ENCODE measurements at regions not wholly inside any gene's neighbourhood (a gene's known extent, or its start where the extent isn't known, plus 50 kb on each side); places are given as distances from the start of the nearest gene placed in this dataset.

- H3K27ac ChIP-seq = no peak overlapping the region
- TF ChIP-seq, protein P1, sequence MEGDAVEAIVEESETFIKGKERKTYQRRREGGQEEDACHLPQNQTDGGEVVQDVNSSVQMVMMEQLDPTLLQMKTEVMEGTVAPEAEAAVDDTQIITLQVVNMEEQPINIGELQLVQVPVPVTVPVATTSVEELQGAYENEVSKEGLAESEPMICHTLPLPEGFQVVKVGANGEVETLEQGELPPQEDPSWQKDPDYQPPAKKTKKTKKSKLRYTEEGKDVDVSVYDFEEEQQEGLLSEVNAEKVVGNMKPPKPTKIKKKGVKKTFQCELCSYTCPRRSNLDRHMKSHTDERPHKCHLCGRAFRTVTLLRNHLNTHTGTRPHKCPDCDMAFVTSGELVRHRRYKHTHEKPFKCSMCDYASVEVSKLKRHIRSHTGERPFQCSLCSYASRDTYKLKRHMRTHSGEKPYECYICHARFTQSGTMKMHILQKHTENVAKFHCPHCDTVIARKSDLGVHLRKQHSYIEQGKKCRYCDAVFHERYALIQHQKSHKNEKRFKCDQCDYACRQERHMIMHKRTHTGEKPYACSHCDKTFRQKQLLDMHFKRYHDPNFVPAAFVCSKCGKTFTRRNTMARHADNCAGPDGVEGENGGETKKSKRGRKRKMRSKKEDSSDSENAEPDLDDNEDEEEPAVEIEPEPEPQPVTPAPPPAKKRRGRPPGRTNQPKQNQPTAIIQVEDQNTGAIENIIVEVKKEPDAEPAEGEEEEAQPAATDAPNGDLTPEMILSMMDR (IDR thresholded peaks at IDR 0.05) = no peak
- TF ChIP-seq ZFX (IDR thresholded peaks at IDR 0.05; ENCODE audit: borderline replicate concordance) = no peak
Measured at GRCh38 chr18:24530630-24531111, 70.2 kb downstream of the HRH4 start.

DNA sequence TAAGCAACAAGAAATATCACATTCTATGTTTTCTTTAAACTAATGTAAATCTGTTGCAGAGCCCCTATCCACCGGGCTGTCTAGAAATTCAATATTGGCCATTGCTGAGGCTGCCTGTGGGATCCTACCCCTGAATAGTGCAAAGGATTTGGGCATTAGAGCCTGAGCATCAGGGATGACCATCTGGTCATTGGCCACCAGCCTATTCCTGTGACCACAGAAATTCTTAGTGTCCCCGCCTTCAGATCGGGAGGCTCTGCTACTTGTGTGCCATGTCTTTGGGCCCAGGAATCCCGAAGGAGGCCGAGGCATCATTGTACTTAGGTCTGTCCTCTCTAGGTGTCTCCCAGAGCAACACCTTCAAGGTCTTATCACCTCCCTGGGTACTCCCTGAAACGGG, 73.8 kb downstream of the HRH4 start:
- H3K27ac ChIP-seq = no peak overlapping the region
- TF ChIP-seq, protein P1 (IDR thresholded peaks at IDR 0.05) = no peak
- no peak for TF ChIP-seq ZFX (IDR thresholded peaks at IDR 0.05; ENCODE audit: borderline replicate concordance)

- no peak overlapping the region for H3K27ac ChIP-seq
- TF ChIP-seq ZFX (IDR thresholded peaks at IDR 0.05; ENCODE audit: borderline replicate concordance) = no peak
- TF ChIP-seq, protein P1 (IDR thresholded peaks at IDR 0.05) = no peak
Measured at GRCh38 chr18:24534737-24535136, 74.3 kb downstream of the HRH4 start.

DNA sequence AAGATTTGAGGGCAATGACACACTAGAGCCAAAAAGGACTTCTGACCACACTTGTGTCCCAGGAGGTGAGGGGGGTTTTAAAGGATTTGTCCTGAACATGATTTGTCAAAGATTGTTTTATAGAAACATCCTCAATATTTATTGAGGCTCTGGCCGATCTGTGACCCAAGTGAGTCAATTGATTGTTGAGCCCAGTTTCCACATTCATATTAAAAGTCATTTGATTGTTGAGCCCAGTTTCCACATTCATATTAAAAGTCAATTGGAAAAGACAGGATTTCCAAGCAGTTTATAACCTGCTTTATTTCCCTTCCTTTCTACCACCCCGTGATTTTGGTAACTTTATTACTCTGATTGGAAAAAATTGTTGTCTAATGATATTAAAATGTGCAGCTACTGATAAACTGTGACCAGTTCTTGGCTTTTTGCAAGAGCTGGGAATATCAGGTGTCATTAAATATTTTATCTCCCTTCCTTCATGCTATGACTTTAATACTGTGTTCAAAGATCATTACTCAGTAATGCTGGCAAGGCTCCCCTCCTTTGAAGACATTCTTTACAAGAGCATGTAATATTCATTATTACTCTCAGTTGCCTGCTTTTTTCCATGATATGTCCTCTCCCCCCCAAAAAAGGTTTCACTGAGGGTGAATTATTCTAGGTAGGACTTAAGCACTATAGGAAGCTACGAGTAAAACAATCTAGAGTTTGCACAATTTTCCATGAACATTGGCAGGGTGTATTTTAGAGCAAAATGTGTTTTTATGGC, 75.3 kb downstream of the HRH4 start:
- no peak overlapping the region for H3K27ac ChIP-seq
- TF ChIP-seq, protein P1 (IDR thresholded peaks at IDR 0.05) = no peak
- no peak for TF ChIP-seq ZFX (IDR thresholded peaks at IDR 0.05; ENCODE audit: borderline replicate concordance)

DNA sequence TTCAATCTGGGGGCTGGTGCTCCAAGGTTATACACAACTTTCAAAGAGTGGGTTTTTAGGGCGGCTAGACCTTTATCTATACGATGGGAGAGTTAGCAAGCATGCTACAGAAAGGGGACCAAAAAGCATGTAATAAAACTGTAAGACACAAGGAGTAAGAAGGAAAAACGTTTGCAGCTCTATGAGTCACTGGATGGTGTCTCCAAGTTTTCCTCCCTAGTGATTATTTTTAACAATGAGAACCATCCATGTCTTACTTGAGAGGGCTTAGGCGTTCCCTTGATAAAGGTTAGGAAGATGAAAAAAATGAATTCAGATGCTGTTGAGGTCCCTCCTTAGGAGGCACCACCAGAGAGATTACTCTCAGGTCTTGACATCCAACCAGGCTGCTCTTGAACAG, 75.9 kb downstream of the HRH4 start:
- TF ChIP-seq, protein P1 (IDR thresholded peaks at IDR 0.05) = no peak
- H3K27ac ChIP-seq = no peak overlapping the region

DNA sequence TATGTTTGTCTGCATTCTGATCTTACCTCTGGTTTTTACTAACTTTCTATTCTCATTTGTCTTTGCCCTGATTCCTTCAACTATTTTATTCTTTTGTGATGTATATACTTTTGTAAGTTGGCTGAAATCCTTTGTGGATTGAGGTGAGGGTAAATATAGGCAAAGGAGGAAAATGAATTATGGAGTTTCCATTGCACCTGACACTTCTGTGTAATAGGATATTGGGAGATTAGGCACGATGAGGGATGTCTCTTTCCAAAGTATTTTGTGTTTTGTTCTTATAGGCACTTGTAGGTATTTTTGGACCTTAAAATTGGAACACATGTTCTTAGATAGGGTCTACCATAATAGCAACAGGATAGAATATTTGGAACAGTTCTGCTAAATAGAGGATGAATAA, 76.4 kb downstream of the HRH4 start:
- no peak overlapping the region for H3K27ac ChIP-seq
- TF ChIP-seq, protein P1 (IDR thresholded peaks at IDR 0.05) = no peak
- no peak for TF ChIP-seq ZFX (IDR thresholded peaks at IDR 0.05; ENCODE audit: borderline replicate concordance)

GRCh38 chr18:24538414-24539264, 78.2 kb downstream of the HRH4 start:
- TF ChIP-seq, protein P1 (IDR thresholded peaks at IDR 0.05) = no peak
- TF ChIP-seq ZFX (IDR thresholded peaks at IDR 0.05; ENCODE audit: borderline replicate concordance) = no peak
- H3K27ac ChIP-seq = no peak overlapping the region

Data from 22Rv1 (cell line).